ENCODE measurements at regions not wholly inside any gene's neighbourhood (a gene's known extent, or its start where the extent isn't known, plus 50 kb on each side); places are given as distances from the start of the nearest gene placed in this dataset.

DNA sequence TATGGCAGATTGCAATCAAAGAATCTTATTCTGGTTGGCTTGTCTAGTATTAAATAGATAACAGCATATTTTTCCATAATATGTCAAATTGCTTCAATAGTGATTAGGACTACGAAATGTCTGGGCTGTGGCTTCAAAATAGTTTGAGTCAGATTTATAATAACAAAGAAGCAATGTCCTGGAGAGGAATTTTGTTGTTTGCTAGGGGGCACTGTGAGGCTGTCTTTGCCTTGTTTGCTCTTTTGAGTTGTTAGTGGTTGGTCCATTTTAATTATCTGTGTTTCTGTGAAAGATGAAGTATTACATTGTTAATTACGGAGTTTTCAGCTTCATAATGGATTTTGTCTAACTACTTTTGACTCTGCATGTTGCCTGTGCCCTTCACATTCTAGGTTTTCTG lies 713.6 kb downstream of the TLE4 start:
- intact Hi-C loops (cut with micrococcal nuclease; ENCODE audit: unreplicated experiment) (no loop called here), in situ Hi-C loops (cut with MboI) (no loop called here)
- no peak for DNase-seq (ENCODE audit: low read depth, low spot score)
- no peaks in the 10 kb centered on the region for H4K20me1 ChIP-seq (ENCODE audit: control insufficient read depth, insufficient read depth)
- H2AFZ ChIP-seq (ENCODE audit: control insufficient read depth, low read depth, low read length): no peak overlapping the region
- no peaks in the 10 kb centered on the region for H3K36me3 ChIP-seq (ENCODE audit: control insufficient read depth in 2 of 2, insufficient read depth in 2 of 2, low read length in 1 of 2)
- no peak overlapping the region for H3K9ac ChIP-seq (ENCODE audit: control insufficient read depth, insufficient read depth, low read length)
- ChIA-PET RAD21 (ENCODE audit: unreplicated experiment) (no interaction called here), POLR2A (no interaction called here), CTCF (interaction anchor here (1.8 kb wide), 1 partner anchor 597 kb away, joined by 4 read pairs; no protein-coding TSS in a partner anchor), SMC1A (ENCODE audit: uncharacterized antibody, unreplicated experiment) (interaction anchor here (0.5 kb wide), 1 partner anchor 932 kb away, joined by 3 read pairs; no protein-coding TSS in a partner anchor)
- FAIRE-seq: no peak
- H3K27me3 ChIP-seq (replicated peaks in 1 of 2; ENCODE audit: control insufficient read depth in 2 of 2, insufficient read depth in 2 of 2, low read length in 1 of 2): no peaks in the 10 kb centered on the region
- no peaks in the 10 kb centered on the region for H3K79me2 ChIP-seq (ENCODE audit: control insufficient read depth, insufficient read depth, low read length)
- no peak overlapping the region for H3K4me3 ChIP-seq
- 0% methylated on average over 2 of the region's 2 CpGs for WGBS (ENCODE audit: insufficient coverage, insufficient replicate concordance, low lambda C conversion rate, missing lambda C conversion rate)
- no peak overlapping the region for H3K27ac ChIP-seq (ENCODE audit: control insufficient read depth, insufficient read depth)
- BruUV-seq (replicated peaks): no TSS peak
- no peak for ATAC-seq
- H3K9me3 ChIP-seq (replicated peaks; ENCODE audit: control insufficient read depth, insufficient read depth, low read length): no peaks in the 10 kb centered on the region
- no peaks in the 10 kb centered on the region for H3K4me1 ChIP-seq (ENCODE audit: control insufficient read depth, insufficient read depth, low read length)
- no peak overlapping the region for H3K4me2 ChIP-seq (ENCODE audit: control insufficient read depth, insufficient read depth)
- TF ChIP-seq NFIC (IDR thresholded peaks at IDR 0.05; ENCODE audit: low read depth, low read length): no peak
- no peak for TF ChIP-seq NR2C2 (IDR thresholded peaks at IDR 0.05; ENCODE audit: borderline replicate concordance, control insufficient read depth, insufficient read length, low read depth)
- no peak for TF ChIP-seq RELA (IDR thresholded peaks at IDR 0.05; ENCODE audit: borderline replicate concordance, partially characterized antibody)
- TF ChIP-seq SUZ12 (IDR thresholded peaks at IDR 0.05; ENCODE audit: unreplicated experiment): no peak
- TF ChIP-seq RAD51 (IDR thresholded peaks at IDR 0.05): no peak
- TF ChIP-seq, protein P1, sequence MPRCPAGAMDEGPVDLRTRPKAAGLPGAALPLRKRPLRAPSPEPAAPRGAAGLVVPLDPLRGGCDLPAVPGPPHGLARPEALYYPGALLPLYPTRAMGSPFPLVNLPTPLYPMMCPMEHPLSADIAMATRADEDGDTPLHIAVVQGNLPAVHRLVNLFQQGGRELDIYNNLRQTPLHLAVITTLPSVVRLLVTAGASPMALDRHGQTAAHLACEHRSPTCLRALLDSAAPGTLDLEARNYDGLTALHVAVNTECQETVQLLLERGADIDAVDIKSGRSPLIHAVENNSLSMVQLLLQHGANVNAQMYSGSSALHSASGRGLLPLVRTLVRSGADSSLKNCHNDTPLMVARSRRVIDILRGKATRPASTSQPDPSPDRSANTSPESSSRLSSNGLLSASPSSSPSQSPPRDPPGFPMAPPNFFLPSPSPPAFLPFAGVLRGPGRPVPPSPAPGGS (IDR thresholded peaks at IDR 0.05; ENCODE audit: borderline replicate concordance, insufficient read depth, low read depth, low read length, poor library complexity, severe bottlenecking): no peak
- TF ChIP-seq, protein P2, sequence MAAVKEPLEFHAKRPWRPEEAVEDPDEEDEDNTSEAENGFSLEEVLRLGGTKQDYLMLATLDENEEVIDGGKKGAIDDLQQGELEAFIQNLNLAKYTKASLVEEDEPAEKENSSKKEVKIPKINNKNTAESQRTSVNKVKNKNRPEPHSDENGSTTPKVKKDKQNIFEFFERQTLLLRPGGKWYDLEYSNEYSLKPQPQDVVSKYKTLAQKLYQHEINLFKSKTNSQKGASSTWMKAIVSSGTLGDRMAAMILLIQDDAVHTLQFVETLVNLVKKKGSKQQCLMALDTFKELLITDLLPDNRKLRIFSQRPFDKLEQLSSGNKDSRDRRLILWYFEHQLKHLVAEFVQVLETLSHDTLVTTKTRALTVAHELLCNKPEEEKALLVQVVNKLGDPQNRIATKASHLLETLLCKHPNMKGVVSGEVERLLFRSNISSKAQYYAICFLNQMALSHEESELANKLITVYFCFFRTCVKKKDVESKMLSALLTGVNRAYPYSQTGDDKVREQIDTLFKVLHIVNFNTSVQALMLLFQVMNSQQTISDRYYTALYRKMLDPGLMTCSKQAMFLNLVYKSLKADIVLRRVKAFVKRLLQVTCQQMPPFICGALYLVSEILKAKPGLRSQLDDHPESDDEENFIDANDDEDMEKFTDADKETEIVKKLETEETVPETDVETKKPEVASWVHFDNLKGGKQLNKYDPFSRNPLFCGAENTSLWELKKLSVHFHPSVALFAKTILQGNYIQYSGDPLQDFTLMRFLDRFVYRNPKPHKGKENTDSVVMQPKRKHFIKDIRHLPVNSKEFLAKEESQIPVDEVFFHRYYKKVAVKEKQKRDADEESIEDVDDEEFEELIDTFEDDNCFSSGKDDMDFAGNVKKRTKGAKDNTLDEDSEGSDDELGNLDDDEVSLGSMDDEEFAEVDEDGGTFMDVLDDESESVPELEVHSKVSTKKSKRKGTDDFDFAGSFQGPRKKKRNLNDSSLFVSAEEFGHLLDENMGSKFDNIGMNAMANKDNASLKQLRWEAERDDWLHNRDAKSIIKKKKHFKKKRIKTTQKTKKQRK (IDR thresholded peaks at IDR 0.05; ENCODE audit: low read depth, low read length): no peak
- no peak for TF ChIP-seq NRF1 (conservative IDR thresholded peaks at IDR 0.05; ENCODE audit: low read depth, low read length)
- TF ChIP-seq BACH1 (IDR thresholded peaks at IDR 0.05; ENCODE audit: borderline replicate concordance): no peak
- TF ChIP-seq IRF4 (IDR thresholded peaks at IDR 0.05; ENCODE audit: low read depth, low read length): no peak
- TF ChIP-seq KAT2A (conservative IDR thresholded peaks at IDR 0.05; ENCODE audit: control insufficient read depth, low read depth, low read length): no peak
- no peak for TF ChIP-seq SMAD1 (IDR thresholded peaks at IDR 0.05; ENCODE audit: low read depth, partially characterized antibody)
- no peak for TF ChIP-seq RUNX3 (IDR thresholded peaks at IDR 0.05; ENCODE audit: low read length)
- no peak for TF ChIP-seq WRNIP1 (IDR thresholded peaks at IDR 0.05; ENCODE audit: borderline replicate concordance, low read depth, low read length)
- TF ChIP-seq ASH2L (IDR thresholded peaks at IDR 0.05; ENCODE audit: borderline replicate concordance, low read depth): no peak
- no peak for TF ChIP-seq NFYA (IDR thresholded peaks at IDR 0.05; ENCODE audit: borderline replicate concordance, low read depth, low read length)
- no peak for TF ChIP-seq CHD2 (IDR thresholded peaks at IDR 0.05; ENCODE audit: borderline replicate concordance, low read depth, low read length)
- TF ChIP-seq, protein P3, sequence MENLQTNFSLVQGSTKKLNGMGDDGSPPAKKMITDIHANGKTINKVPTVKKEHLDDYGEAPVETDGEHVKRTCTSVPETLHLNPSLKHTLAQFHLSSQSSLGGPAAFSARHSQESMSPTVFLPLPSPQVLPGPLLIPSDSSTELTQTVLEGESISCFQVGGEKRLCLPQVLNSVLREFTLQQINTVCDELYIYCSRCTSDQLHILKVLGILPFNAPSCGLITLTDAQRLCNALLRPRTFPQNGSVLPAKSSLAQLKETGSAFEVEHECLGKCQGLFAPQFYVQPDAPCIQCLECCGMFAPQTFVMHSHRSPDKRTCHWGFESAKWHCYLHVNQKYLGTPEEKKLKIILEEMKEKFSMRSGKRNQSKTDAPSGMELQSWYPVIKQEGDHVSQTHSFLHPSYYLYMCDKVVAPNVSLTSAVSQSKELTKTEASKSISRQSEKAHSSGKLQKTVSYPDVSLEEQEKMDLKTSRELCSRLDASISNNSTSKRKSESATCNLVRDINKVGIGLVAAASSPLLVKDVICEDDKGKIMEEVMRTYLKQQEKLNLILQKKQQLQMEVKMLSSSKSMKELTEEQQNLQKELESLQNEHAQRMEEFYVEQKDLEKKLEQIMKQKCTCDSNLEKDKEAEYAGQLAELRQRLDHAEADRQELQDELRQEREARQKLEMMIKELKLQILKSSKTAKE (IDR thresholded peaks at IDR 0.05; ENCODE audit: low read depth, poor library complexity, severe bottlenecking): no peak
- TF ChIP-seq ZZZ3 (IDR thresholded peaks at IDR 0.05; ENCODE audit: control insufficient read depth, insufficient read length, low read depth): no peak
- no peak for TF ChIP-seq CHD1 (IDR thresholded peaks at IDR 0.05; ENCODE audit: low read depth, low read length)

All from GM12878 (cell line).